ENCODE measurements at regions not wholly inside any gene's neighbourhood (a gene's known extent, or its start where the extent isn't known, plus 50 kb on each side); places are given as distances from the start of the nearest gene placed in this dataset.

- no peak overlapping the region for H3K4me3 ChIP-seq (replicated peaks; ENCODE audit: low read depth, low read length)
- DNase-seq (ENCODE audit: low read depth): no peak
- no peak for TF ChIP-seq CTCF (IDR thresholded peaks at IDR 0.05; ENCODE audit: low read length, missing control alignments)
Observed at GRCh38 chr2:48140586-48140985, 173.9 kb upstream of the FOXN2 start.

- TF ChIP-seq CTCF (IDR thresholded peaks at IDR 0.05; ENCODE audit: low read length, missing control alignments): no peak
- H3K4me3 ChIP-seq (replicated peaks; ENCODE audit: low read depth, low read length): no peak overlapping the region
- DNase-seq (ENCODE audit: low read depth): peak; percentile 25
Observed at GRCh38 chr2:48144777-48145176, 169.7 kb upstream of the FOXN2 start.

GRCh38 chr2:48145845-48146452 lies 168.5 kb upstream of the FOXN2 start:
- TF ChIP-seq CTCF (IDR thresholded peaks at IDR 0.05; ENCODE audit: low read length, missing control alignments): no peak
- peak; percentile 66 for DNase-seq (ENCODE audit: low read depth)
- no peak overlapping the region for H3K4me3 ChIP-seq (replicated peaks; ENCODE audit: low read depth, low read length)

- no peak for TF ChIP-seq CTCF (IDR thresholded peaks at IDR 0.05; ENCODE audit: low read length, missing control alignments)
Observed at GRCh38 chr2:48146552-48146951, 167.9 kb upstream of the FOXN2 start.

GRCh38 chr2:48147719-48148118 lies 166.8 kb upstream of the FOXN2 start:
- DNase-seq (ENCODE audit: low read depth): no peak
- TF ChIP-seq CTCF (IDR thresholded peaks at IDR 0.05; ENCODE audit: low read length, missing control alignments): no peak
- no peak overlapping the region for H3K4me3 ChIP-seq (replicated peaks; ENCODE audit: low read depth, low read length)

More at GRCh38 chr2:48146552-48146951, 167.9 kb upstream of the FOXN2 start:
- H3K4me3 ChIP-seq (replicated peaks; ENCODE audit: low read depth, low read length): no peak overlapping the region
- no peak for DNase-seq (ENCODE audit: low read depth)

GRCh38 chr2:48148841-48149430 lies 165.5 kb upstream of the FOXN2 start:
- no peak for TF ChIP-seq CTCF (IDR thresholded peaks at IDR 0.05; ENCODE audit: low read length, missing control alignments)
- no peak for DNase-seq (ENCODE audit: low read depth)
- no peak overlapping the region for H3K4me3 ChIP-seq (replicated peaks; ENCODE audit: low read depth, low read length)

GRCh38 chr2:48157150-48157549 lies 157.3 kb upstream of the FOXN2 start:
- DNase-seq (ENCODE audit: low read depth): no peak
- TF ChIP-seq CTCF (IDR thresholded peaks at IDR 0.05; ENCODE audit: low read length, missing control alignments): no peak
- H3K4me3 ChIP-seq (replicated peaks; ENCODE audit: low read depth, low read length): no peak overlapping the region

All from fibroblast of pulmonary artery (primary cell).